Choroid plexus epithelial cell (primary cell): ENCODE measurements at regions not wholly inside any gene's neighbourhood (a gene's known extent, or its start where the extent isn't known, plus 50 kb on each side); places are given as distances from the start of the nearest gene placed in this dataset.

ENCODE experiments used
- DNase-seq: peaks from one replicate; pipeline ENCODE4 v3.0.0-alpha.2; 2010; ENCODE audit warnings: low read depth
- H3K4me3 ChIP-seq: 2 replicates; pipeline ENCODE4 v1.5.1; 2011; ENCODE audit warnings: low read depth, mild to moderate bottlenecking, control low read depth, low read length, moderate library complexity
- CTCF ChIP-seq: conservative IDR thresholded peaks from 2 replicates; pipeline ENCODE4 v1.5.1; 2011; ENCODE audit warnings: low read depth, mild to moderate bottlenecking, control low read depth, inconsistent platforms, low read length, moderate library complexity

- no peak for DNase-seq
- TF ChIP-seq CTCF, result no peak
Observed at GRCh38 chr10:42956045-42956444, 120.8 kb upstream of the RET start.

DNA sequence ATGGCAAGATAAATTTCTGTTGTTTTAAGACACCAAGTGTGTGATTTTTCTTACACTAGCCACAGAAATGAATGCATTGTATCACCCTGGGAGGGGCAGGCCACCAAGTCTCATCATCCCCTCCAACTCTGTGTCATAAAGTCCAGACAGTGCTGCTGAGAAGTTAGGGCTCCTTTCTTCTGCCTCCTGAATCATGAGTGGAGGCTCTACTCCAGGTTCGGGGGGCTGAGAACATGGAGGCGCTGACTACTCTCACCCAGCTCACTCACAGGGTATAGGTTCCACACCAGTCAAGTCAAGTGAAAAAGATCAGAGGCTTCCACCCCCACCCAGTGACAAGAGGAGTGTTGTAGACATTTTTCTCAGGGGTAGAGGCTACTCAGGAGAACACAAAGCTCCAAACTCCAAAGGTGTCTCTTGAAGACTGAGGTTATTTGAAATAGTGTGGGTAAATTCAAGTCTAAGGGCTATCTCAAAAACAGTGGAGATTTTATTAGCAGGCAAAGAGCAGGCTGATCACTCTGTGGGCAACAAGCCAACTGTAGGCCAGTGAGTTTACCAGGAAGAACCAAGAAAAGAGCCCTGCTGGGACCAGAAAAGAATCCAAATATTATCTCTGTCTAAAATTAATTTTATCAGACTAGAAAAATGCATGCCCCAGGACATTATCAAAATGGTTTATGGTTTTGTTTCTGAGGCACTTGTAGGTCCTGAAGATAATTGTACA, 118.6 kb upstream of the RET start:
- no peak for TF ChIP-seq CTCF
- DNase-seq, result peak; percentile 9
- H3K4me3 ChIP-seq, result no peak overlapping the region

More at GRCh38 chr10:42956045-42956444, 120.8 kb upstream of the RET start:
- no peak overlapping the region for H3K4me3 ChIP-seq

DNA sequence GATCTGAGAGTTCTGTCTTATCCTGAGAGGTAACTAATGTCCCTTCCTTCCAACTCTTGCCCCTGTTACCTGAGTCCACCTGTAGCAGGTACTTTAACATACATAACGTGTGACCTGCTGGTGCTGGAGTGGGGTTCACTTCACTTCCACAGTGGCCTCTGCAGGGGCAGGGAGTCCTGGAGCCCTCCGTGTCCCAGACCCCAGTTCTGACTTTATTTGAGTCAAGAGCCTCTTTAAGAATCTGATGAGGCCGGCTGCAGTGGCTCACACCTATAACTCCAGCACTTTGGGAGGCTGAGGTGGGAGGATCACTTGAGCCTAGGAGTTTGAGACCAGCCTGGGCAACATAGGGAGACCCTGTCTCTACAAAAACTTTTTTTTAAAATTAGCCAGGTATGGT, 117.0 kb upstream of the RET start:
- TF ChIP-seq CTCF, result no peak
- no peak for DNase-seq

DNA sequence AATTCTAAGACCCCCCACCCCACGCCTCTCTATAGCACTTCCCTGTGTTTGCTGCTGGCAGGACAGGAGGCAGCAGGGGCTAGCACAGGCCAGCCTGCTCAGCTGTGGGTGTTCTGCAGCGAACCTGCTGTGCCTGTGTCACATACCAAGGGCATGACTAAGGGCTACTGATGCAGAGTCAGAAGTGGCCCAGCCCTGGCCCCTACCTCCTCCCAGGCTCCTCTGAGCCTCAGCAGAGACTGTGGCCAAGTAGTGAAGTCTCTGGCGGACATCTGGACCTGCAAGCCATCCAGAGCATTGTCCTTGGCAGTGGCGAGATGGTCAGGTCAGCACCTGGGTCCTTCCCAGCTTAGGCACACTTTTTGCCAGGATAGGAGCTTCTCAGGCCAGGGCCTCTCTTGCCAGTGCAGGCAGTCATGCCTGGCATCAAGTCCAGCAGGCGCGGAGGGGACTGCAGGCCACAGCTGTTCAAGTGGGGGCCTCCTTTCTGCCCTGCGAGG, 116.3 kb upstream of the RET start:
- H3K4me3 ChIP-seq, result no peak overlapping the region
- DNase-seq, result peak; percentile 36
- TF ChIP-seq CTCF, result no peak

More for the DNA sequence above, 117.0 kb upstream of the RET start:
- H3K4me3 ChIP-seq, result no peak overlapping the region

GRCh38 chr10:42960991-42961795, 115.7 kb upstream of the RET start:
- TF ChIP-seq CTCF, result no peak
- no peak overlapping the region for H3K4me3 ChIP-seq
- DNase-seq, result no peak

DNA sequence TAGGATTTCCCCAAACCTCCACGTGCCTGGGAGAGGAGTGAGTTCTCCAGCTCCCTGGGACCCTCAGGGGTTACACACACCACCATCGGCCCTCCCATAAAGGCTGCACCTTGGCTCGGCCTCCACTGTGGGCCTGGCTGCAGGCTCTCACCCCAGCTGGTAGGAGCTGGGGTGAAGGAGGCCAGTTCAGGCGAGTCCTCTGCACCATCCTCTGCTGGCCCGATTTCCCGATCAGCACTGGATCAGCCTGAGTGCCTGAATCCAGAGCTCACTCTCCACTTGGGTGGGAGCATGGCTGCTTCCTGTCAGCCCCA, 115.1 kb upstream of the RET start:
- DNase-seq, result no peak

More for the DNA sequence above, 115.1 kb upstream of the RET start:
- no peak for TF ChIP-seq CTCF
- H3K4me3 ChIP-seq, result no peak overlapping the region
